ENCODE measurements at regions not wholly inside any gene's neighbourhood (a gene's known extent, or its start where the extent isn't known, plus 50 kb on each side); places are given as distances from the start of the nearest gene placed in this dataset.

DNA sequence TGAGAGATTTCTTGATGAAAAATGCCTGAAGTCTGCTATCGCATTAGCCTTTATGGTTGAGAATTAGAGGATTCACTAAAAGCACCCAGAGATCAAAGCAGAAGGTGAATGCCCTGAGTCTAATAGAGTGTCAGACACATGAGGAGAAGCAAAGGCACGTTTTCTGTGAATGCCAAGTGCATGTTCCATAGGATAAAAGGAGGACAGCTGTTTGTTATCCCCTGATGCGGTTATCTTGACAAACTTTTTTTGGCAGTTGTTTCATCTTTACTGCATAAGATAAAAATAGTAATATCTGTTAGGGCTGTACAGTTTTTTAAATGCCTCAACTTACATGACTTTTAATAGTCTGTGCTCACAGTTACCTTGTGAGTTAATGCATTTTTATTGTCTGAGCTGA, 65.3 kb upstream of the CD96 start:
- no peaks in the 10 kb centered on the region for H3K79me1 ChIP-seq (ENCODE audit: insufficient read depth, low read depth, low read length, poor library complexity, severe bottlenecking)
- TF ChIP-seq, protein P1, sequence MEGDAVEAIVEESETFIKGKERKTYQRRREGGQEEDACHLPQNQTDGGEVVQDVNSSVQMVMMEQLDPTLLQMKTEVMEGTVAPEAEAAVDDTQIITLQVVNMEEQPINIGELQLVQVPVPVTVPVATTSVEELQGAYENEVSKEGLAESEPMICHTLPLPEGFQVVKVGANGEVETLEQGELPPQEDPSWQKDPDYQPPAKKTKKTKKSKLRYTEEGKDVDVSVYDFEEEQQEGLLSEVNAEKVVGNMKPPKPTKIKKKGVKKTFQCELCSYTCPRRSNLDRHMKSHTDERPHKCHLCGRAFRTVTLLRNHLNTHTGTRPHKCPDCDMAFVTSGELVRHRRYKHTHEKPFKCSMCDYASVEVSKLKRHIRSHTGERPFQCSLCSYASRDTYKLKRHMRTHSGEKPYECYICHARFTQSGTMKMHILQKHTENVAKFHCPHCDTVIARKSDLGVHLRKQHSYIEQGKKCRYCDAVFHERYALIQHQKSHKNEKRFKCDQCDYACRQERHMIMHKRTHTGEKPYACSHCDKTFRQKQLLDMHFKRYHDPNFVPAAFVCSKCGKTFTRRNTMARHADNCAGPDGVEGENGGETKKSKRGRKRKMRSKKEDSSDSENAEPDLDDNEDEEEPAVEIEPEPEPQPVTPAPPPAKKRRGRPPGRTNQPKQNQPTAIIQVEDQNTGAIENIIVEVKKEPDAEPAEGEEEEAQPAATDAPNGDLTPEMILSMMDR (conservative IDR thresholded peaks at IDR 0.05), result no peak
- H3K4ac ChIP-seq (ENCODE audit: low read depth, low read length), result no peak overlapping the region
- no peaks in the 10 kb centered on the region for H4K20me1 ChIP-seq (ENCODE audit: control insufficient read depth, insufficient read depth, insufficient read length)
- peaks cover 2% of the 10 kb centered on the region; the same call in 1 of the 2 replicates for H3K4me1 ChIP-seq (ENCODE audit: insufficient read depth, low read length)
- Mint-ChIP-seq H3K9me3 (no peaks in the 10 kb centered on the region; a peak in 1 of 5 replicates), H3K36me3 (ENCODE audit: insufficient read depth in 1 of 3, low read depth in 3 of 3) (peaks cover 0 to 5% (median 0%) of the 10 kb centered on the region in 3 experiments; a peak in 1 of 7 replicates), H3K27me3 (ENCODE audit: low read depth) (no peaks in the 10 kb centered on the region), H3K4me1 (peaks cover 21% of the 10 kb centered on the region in 2 experiments), H3K4me3 (no peak overlapping the region), H3K27ac (no peak overlapping the region; a peak in 1 of 7 replicates)
- H2BK5ac ChIP-seq (ENCODE audit: insufficient read length, low read length), result no peak overlapping the region
- whole genome bisulfite sequencing (ENCODE audit: extremely low coverage, insufficient read length, low lambda C conversion rate), result no CpG with 5 or more reads among the region's 3 CpGs
- H3K23me2 ChIP-seq (ENCODE audit: insufficient read length, low read depth, low read length, poor library complexity, severe bottlenecking), result no peaks in the 10 kb centered on the region
- no peak overlapping the region for H2BK15ac ChIP-seq (ENCODE audit: low read depth, low read length)
- no peak overlapping the region for H2BK12ac ChIP-seq (ENCODE audit: insufficient read length, low read depth, low read length)
- H4K8ac ChIP-seq (replicated peaks; ENCODE audit: insufficient read length, low read depth, low read length), result no peak overlapping the region
- H3K18ac ChIP-seq (ENCODE audit: insufficient read length, low read depth, low read length), result no peak overlapping the region
- no peak overlapping the region for H2AK5ac ChIP-seq (ENCODE audit: insufficient read length, low read length)
- H3T11ph ChIP-seq (ENCODE audit: low read length), result no peak overlapping the region
- no peaks in the 10 kb centered on the region for H3K27me3 ChIP-seq (ENCODE audit: insufficient read depth, low read length)
- no peak overlapping the region for H3K23ac ChIP-seq (ENCODE audit: insufficient read length, low read depth, low read length)
- no peak overlapping the region for H2BK120ac ChIP-seq (ENCODE audit: low read depth, low read length, poor library complexity, severe bottlenecking)
- no peak overlapping the region for H4K5ac ChIP-seq (ENCODE audit: insufficient read length, low read depth, low read length)
- DNase-seq, result no peak
- no peak overlapping the region for H3K27ac ChIP-seq (ENCODE audit: insufficient read length, low read depth, low read length)
- no peak overlapping the region for H3K56ac ChIP-seq (ENCODE audit: insufficient read length, low read depth, low read length)
- H3K14ac ChIP-seq (ENCODE audit: insufficient read depth, low read length), result no peak overlapping the region
- H2AFZ ChIP-seq (ENCODE audit: low read length), result no peak overlapping the region
- H3K79me2 ChIP-seq (ENCODE audit: insufficient read depth, low read length), result no peaks in the 10 kb centered on the region
- no peak overlapping the region for H3K4me2 ChIP-seq (ENCODE audit: insufficient read depth, insufficient read length, low read length)
- no peak overlapping the region for H3K9ac ChIP-seq (ENCODE audit: extremely low read depth, insufficient read length, low read length)
- H4K91ac ChIP-seq (ENCODE audit: insufficient read length, low read depth, low read length), result no peak overlapping the region
- no peaks in the 10 kb centered on the region for H3K9me3 ChIP-seq (ENCODE audit: control insufficient read depth, low read depth, low read length)
- no peak overlapping the region for H2BK20ac ChIP-seq (ENCODE audit: low read depth, low read length, poor library complexity, severe bottlenecking)
